Dedifferentiated amniotic fluid mesenchymal stem cell (primary cell): ENCODE measurements at regions not wholly inside any gene's neighbourhood (a gene's known extent, or its start where the extent isn't known, plus 50 kb on each side); places are given as distances from the start of the nearest gene placed in this dataset.
"Not testable (repeated sequence)": the region's sequence is repeated elsewhere in the genome, so short reads cannot be mapped to it uniquely, and the experiment has no call there.

Experiments
- DNase-seq: peaks from one replicate; pipeline ENCODE4 v3.0.0-alpha.2; 2016; ENCODE audit errors: extremely low spot score

DNA sequence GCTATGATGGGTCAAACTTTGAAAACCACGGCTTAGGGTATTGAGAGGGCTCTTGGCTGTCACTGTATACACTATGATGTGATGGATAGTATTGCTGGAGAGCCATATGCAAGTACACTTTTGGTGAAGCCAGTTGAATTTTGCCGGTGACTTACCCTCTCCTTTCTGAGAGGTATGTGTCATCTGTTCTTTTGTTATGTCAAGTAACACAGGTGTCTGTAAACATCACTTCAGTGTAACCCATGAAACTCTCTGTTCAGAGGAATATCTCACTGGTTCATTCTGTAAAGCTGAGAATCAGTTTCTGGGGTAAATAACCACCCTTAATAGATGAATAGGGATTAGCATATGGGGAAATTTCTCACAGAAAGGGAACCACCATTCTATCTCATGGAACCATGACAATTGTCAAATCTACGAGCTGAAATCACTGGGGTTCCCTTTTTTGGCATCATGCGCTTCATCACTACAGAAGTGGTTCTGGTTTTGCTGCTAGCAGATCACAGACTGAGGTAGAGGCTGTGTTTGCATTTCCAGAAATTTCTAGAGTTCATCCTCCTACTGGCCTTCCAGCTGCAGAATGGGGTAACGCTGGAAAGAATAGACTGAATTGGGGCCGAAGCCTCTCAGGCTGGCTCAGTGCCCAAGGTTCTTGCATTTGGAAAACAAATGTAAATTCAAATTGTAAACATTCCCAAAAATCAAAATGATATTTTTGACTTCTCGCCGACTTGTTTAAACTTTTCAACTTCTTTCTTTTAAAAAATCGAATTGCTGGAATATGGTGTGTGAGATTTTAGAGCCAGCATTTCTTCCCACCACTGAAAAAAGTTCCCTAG, 83.3 kb upstream of the CREB5 start:
- no peak for DNase-seq

DNA sequence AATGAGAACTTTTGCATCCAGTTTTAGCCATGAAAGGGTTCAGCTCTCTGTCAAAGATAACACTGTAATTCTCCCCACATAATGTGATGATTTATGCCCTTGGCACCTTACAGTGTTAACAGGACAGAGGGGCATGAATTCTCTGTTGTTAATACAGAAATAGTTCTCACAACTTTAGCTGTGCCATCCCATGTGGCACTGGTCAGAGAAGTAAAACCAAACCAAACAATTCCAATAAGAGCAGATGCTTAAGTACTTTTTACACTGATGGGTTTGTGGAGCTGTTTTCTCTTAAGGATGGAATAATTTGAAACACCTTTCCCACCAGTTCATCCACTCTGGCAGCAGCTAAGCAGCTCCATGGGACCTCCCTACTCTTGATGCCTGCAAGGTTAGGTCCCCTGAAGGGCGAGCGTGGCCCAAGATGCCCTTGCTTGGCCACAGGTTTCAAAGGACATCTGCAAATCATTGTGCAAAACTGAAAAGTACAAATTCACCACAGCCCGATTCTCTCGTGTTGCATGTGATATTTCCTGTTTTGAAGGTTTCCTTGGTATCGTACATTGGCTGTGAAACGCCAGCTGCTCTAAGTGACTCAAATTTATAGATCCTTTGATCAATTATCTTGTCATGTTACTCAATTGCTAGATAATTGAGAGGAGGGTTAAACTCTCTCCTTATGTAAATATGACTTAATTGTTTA, 82.5 kb upstream of the CREB5 start:
- DNase-seq, result no peak

DNA sequence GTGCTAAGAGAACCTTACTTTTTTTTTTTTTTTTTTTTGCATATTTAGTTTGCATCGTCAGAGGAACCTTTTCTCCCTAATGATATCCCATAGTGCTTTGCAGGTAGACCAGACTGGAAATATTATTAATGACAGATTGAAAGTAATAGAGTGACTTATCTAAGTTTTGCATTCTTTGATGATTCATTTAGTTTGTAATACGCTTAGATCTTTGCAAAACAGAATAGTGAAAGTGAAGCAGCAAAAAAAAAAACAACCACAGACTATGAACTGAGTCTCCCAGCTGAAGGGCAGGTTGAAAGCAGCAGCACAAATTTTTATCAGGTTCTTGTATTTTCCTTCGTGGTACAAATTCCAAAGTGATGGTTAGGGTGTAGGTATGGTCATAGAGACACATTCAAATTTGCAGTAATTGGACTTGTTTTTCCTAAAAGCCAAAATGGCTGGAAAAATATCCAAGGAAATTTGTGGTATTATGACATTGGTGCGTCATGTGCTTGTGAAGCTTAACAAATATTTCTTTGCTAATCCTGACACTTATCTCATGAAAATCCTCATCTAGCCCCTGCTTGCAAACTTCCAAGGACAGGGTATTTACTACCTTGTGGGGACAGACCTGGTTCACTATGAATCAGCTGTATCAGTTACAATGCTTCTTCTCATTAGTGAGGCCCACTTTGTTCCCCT, 81.8 kb upstream of the CREB5 start:
- DNase-seq, result no peak

DNA sequence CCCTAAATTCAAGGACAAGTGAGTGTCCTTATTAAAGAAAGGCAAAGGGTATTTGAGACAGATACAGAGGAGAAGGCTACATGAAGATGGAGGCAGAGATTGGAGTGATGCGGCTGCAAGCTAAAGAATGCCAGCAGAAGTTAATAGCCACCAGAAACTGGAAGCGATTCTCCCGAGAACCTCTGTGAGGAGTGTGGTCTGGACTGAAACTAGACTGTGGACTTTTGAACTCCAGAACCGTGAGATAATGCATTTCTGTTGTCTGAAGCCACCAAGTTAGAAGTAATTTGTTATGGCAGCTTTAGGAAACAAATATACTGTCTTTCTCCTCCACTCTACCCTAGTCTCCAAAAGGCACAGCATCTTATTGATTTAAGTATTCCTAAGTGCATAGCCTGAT, 80.3 kb upstream of the CREB5 start:
- DNase-seq, result no peak

GRCh38 chr7:28333548-28333947, 78.8 kb upstream of the CREB5 start:
- not testable (repeated sequence) for DNase-seq

- no peak for DNase-seq
These were observed 75.5 kb upstream of the CREB5 start for GRCh38 chr7:28336806-28337205.

DNA sequence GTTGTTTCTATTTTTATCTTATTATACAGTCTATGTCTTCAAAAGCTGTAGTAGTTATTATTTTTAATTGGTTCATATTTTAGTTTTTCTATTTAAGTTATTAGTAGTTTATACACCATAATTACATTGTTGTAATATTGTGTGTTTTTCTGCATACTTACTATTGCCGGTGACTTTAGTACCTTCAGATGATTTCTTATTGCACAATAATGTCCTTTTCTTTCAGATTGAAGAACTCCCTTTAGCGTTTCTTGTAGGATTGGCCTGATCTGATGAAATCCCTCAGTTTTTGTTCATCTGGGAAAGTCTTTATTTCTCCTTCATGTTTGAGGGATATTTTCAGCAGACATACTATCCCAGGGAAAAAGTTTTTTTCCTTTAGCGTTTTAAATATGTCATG, 74.3 kb upstream of the CREB5 start:
- DNase-seq, result no peak

GRCh38 chr7:28343462-28343861, 68.9 kb upstream of the CREB5 start:
- no peak for DNase-seq

- DNase-seq, result no peak
These were observed 66.1 kb upstream of the CREB5 start for GRCh38 chr7:28346256-28346655.

- peak; percentile 52 for DNase-seq
These were observed 65.5 kb upstream of the CREB5 start for GRCh38 chr7:28346676-28347363.

DNA sequence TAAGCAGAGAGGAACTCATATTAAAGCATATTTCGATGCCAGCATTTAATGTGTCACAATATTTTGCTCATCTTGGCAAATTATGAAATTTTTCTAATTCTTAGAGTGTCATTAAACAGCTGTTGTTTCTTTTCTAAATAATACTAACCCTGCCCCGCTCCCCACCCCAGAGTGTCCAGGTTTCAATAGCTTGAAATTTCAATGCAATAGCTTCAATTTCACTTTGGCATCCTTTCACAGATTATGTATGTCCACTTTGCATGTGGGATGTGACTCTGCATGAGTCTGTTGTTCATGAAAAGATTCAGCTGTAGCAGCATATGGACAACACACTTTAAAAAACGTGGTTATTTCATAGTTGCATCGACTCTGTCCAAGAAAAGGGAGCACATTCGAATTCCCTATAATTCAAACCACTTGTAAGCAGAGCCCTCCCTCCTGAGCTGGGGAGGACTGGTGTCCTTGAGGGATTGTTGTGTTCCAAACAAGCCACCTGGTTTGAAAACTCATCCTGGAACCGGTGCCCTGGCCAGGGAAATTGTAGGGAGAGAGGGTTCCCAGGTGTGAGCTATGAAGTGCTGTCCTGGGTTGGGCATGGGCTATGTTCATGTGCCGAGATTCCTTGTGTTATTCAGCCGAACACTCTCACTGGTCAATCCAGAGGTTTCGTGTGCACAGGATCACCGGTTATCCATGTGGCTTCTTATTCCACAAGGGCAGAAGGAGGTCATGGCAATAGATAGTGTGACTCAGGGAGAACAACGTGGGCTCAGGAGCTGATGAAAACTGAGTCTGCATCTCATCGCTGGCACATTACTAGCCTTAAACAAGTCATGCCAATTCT, 64.6 kb upstream of the CREB5 start:
- peak; percentile 93 for DNase-seq

DNA sequence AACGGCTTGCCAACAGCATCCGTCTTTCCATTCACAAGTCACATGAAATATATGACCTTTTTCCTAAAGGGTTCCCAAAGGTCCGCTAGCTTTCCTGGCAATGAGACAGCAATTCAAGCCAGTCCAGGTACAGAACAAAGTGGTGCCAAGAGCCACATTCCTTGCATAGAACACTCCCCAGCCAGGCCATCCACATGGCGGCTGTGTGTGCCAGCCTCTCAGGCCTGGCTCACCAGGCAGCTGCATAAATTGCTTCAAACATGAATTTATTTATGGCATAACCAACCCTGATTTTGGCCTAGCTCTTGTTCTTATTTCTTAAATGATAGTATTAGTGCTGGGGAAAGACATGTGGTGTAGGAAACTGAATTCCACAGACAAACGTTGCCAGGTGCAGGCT, 63.7 kb upstream of the CREB5 start:
- DNase-seq, result no peak

- no peak for DNase-seq
These were observed 62.7 kb upstream of the CREB5 start for GRCh38 chr7:28349637-28350036.

- no peak for DNase-seq
These were observed 61.7 kb upstream of the CREB5 start for GRCh38 chr7:28350662-28351061.

- no peak for DNase-seq
These were observed 60.9 kb upstream of the CREB5 start for GRCh38 chr7:28351450-28351849.

DNA sequence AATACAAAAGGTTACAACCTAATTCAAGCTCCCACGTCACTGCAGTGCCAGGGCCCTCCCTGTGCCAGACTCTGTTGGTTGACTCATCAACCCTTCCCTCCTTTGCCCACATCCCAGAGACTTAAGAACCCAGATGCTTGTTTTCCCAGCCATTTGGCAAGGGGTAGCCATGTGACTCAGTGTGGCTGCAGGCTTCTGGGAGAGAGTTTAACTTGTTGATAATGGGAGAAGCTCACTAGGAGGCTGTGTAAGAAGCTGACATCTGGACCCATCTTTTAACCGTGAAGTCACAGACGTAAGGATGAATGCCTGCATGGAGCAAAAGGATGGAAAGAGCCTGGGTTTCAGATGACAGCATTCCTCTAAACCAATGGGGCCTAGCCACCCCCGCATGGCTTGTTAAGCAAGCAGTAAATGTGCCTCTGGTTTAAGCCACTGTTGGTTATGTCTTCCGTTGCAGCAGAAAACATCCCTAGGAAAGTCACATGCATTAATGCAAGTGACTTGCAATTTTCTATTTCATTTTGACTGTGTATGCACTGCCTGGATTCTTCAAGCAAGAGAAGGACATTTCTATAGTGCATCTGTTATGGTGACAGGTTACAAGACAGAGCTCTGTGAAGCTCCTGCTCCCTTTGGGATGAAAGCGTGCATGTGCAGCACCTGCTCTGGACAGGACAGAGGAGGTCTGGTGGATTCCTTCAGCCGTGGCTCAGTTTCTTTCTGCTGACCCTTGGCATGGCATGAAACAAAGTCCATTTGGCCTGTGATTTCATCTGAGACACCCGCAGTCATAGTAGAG, 57.5 kb upstream of the CREB5 start:
- peak; percentile 87 for DNase-seq

DNA sequence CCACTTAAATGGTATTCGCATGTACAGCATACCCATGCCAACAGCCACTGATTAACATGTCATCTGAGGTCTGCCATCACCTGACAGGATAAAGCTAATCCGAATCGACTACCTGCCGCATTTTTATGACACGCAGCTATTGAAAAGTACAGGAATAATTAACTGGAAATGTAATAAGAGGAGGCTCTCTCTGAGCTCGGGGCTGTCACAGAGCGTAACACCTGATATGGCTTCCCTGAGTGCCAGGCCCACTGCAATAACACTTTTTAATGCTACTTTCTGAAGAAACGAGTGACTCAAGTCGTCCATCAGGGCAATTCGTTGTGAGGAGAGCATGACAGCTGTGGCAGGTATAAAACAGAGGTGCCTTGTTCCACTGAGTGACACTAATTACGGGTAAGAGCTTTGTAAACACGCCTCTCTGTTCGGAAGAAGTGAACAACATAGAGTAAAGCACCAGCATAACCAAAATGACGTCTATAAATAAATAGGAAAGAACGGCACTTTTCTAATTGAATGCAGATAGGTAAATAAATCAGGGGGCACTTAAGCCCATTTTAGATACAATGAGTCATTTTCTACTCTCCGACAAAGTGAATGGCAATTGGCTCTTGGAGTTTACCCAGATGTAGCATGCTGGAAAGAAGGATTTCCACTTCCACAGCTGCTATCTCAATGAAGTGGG, 56.5 kb upstream of the CREB5 start:
- DNase-seq, result no peak

- no peak for DNase-seq
These were observed 55.7 kb upstream of the CREB5 start for GRCh38 chr7:28356619-28357018.

DNA sequence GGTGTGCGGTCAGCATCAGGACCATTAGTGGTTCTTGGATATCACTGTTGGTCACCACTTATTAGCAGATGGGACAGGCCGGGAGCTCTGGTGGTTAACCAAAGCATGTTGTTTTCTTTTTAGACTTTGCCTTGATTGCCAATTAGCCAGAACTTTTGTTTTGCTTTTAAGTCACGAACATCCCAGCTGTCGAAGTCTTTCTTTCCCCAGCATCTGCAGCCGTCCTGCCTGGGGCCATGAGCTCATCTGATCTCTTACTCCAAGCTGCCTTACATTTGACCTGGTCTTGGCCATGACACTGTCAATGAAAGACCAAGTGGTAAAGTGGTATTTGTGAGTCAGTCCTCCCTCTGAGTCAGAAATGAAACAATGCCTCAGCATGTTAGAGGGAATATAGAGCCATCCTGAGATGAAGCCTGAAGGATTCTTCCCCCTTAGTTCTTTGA, 53.9 kb upstream of the CREB5 start:
- peak; percentile 95 for DNase-seq

GRCh38 chr7:28360739-28361138, 51.6 kb upstream of the CREB5 start:
- DNase-seq, result no peak
